Stimulated activated effector memory CD8-positive, alpha-beta T cell treated with anti-CD3 and anti-CD28 coated beads, Interleukin-12 subunit alpha, Interleukin-12 subunit beta, amount 100 ng/mL, for 72 hours (primary cell): ENCODE measurements at regions not wholly inside any gene's neighbourhood (a gene's known extent, or its start where the extent isn't known, plus 50 kb on each side); places are given as distances from the start of the nearest gene placed in this dataset.
"Not testable (repeated sequence)": the region's sequence is repeated elsewhere in the genome, so short reads cannot be mapped to it uniquely, and the experiment has no call there.

Experiments used
- ATAC-seq: fragments of 150-1000 bp; cut with Tn5 transposase; 2 replicates; pipeline ENCODE4 v1.10.0; 2021
- DNase-seq, 2 donors: peaks; one replicate each; pipeline ENCODE4 v3.0.0; 2021 to 2022; ENCODE audit warnings: low spot score in 2 of 2
- H3K27ac Mint-ChIP-seq: one replicate; pipeline ENCODE4 v1.8.0; 2022; ENCODE audit warnings: mild to moderate bottlenecking, mixed read lengths
- H3K36me3 Mint-ChIP-seq: one replicate; pipeline ENCODE4 v1.8.0; 2022; ENCODE audit warnings: mild to moderate bottlenecking, mixed read lengths
- H3K4me1 Mint-ChIP-seq: one replicate; pipeline ENCODE4 v1.8.0; 2022; ENCODE audit warnings: mixed read lengths
- H3K4me3 Mint-ChIP-seq: one replicate; pipeline ENCODE4 v1.8.0; 2022; ENCODE audit warnings: mild to moderate bottlenecking, mixed read lengths
- H3K9me3 Mint-ChIP-seq: one replicate; pipeline ENCODE4 v1.8.0; 2022; ENCODE audit warnings: mixed read lengths

DNA sequence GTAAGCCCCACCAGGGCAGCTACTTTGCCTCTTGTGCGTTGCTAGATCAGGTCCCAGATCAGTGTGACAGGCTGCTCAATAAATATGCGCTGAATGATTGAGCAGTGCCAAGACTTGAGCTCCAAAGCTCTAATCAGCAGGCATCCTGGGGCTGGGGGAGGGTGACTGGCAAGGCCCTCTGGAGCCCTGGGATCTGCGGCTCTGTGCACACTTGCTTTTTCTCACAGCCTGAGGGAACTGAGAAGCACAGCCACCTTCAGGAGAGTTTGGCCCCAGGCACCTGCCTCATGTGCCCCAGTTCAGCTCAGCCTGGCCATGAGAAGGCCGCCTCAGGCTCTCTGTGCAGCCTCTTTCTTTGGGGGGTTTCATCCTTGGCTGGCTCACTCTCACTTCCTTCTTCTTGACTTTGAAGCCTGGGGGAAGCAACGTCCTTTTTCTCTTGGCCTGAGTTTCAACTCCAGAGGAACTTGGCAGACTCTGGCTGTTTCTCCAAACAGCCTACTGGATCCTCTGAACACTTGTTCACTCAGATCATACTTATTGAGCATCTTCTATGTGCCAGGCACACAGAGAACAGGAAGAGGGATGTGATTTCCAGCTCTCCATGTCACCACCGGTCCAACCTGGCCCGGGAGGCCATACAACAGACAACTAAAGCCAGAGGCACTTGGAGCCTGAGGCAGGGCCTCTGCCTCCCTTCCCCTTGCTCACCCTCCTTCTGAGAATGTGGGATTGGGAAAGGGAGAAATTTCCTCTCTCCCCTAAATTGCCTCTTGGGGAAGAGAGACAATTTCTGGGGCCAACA lies 114.0 kb downstream of the VEGFA start:
- ATAC-seq: no peak
- Mint-ChIP-seq H3K4me3 (no peak overlapping the region), H3K4me1 (no peaks in the 10 kb centered on the region), H3K27ac (no peak overlapping the region), H3K36me3 (no peaks in the 10 kb centered on the region), H3K9me3 (no peaks in the 10 kb centered on the region)
- no peak for DNase-seq

- ATAC-seq, H3K4me1 Mint-ChIP-seq: not testable (repeated sequence)
Measured at GRCh38 chr6:43882690-43883448, 112.9 kb downstream of the VEGFA start.

GRCh38 chr6:43880236-43881137 lies 110.5 kb downstream of the VEGFA start:
- Mint-ChIP-seq H3K4me1 (no peaks in the 10 kb centered on the region), H3K9me3 (no peaks in the 10 kb centered on the region)

More at GRCh38 chr6:43882690-43883448, 112.9 kb downstream of the VEGFA start:
- H3K4me3 Mint-ChIP-seq, H3K9me3 Mint-ChIP-seq, H3K27ac Mint-ChIP-seq, H3K36me3 Mint-ChIP-seq, DNase-seq: not testable (repeated sequence)

GRCh38 chr6:43879722-43880121 lies 109.7 kb downstream of the VEGFA start:
- no peaks in the 10 kb centered on the region for H3K36me3 Mint-ChIP-seq
- DNase-seq: no peak
- H3K4me3 Mint-ChIP-seq: no peak overlapping the region
- no peaks in the 10 kb centered on the region for H3K9me3 Mint-ChIP-seq
- no peak for ATAC-seq
- H3K4me1 Mint-ChIP-seq: no peaks in the 10 kb centered on the region
- no peak overlapping the region for H3K27ac Mint-ChIP-seq

More at GRCh38 chr6:43880236-43881137, 110.5 kb downstream of the VEGFA start:
- H3K27ac Mint-ChIP-seq: no peak overlapping the region
- DNase-seq (no peak), ATAC-seq (no peak)
- no peaks in the 10 kb centered on the region for H3K36me3 Mint-ChIP-seq
- H3K4me3 Mint-ChIP-seq: no peak overlapping the region

GRCh38 chr6:43878823-43879495 lies 108.9 kb downstream of the VEGFA start:
- ATAC-seq (no peak), DNase-seq (no peak)
- Mint-ChIP-seq H3K27ac (no peak overlapping the region), H3K4me1 (no peaks in the 10 kb centered on the region), H3K36me3 (no peaks in the 10 kb centered on the region), H3K9me3 (no peaks in the 10 kb centered on the region), H3K4me3 (no peak overlapping the region)

DNA sequence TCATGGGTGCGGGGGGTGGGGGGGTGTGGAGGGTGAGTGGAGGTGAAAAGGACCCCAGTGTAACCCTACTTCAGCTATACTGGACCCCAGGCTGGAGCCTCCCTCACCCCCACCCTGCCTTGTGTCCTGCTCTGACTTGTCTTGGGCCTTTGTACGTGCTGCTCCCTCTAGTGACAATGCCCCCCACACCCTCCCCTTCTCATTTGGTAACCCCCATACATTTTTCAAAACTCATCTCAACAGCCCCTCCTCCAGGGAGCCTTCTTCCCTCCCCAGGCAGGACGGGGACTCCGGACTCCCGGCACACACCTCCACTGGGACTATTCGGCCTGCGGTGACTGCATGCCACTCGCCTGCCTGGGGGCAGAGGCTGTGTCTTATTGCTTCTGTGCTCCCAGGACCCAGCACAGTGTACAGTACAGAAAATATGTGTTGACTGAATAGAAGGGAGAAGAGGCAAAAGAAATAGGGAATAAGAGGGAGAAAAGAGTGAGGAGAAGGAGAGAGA lies 108.2 kb downstream of the VEGFA start:
- Mint-ChIP-seq H3K4me3 (no peak overlapping the region), H3K27ac (no peak overlapping the region), H3K36me3 (no peaks in the 10 kb centered on the region), H3K9me3 (no peaks in the 10 kb centered on the region), H3K4me1 (no peaks in the 10 kb centered on the region)
- ATAC-seq: no peak
- no peak for DNase-seq

GRCh38 chr6:43877463-43878126 lies 107.6 kb downstream of the VEGFA start:
- no peaks in the 10 kb centered on the region for H3K9me3 Mint-ChIP-seq
- DNase-seq: no peak
- no peaks in the 10 kb centered on the region for H3K4me1 Mint-ChIP-seq
- H3K27ac Mint-ChIP-seq: no peak overlapping the region
- no peak overlapping the region for H3K4me3 Mint-ChIP-seq
- ATAC-seq: no peak
- no peaks in the 10 kb centered on the region for H3K36me3 Mint-ChIP-seq

DNA sequence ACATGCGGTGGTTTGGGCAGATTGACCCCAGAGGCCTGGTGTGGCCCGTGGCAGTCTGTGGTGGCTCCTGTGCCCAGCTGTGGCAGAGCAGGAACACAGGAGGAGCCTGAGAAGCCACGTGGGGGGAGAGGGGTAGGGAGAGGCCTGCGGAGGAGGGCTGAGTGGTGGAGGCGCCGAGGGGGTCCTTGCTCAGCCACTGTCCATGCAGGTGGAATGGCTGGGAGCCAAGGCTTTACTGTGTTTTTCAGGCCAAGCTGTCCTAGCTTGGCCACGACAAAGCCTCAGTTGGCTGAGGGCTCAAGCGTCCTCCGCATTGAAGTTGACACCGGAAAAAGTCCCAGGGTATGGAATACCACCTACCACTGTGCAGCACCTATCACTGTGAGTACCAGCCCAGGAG lies 107.0 kb downstream of the VEGFA start:
- DNase-seq (no peak), ATAC-seq (no peak)
- no peaks in the 10 kb centered on the region for H3K4me1 Mint-ChIP-seq
- H3K27ac Mint-ChIP-seq: no peak overlapping the region
- H3K4me3 Mint-ChIP-seq: no peak overlapping the region
- H3K9me3 Mint-ChIP-seq: no peaks in the 10 kb centered on the region
- H3K36me3 Mint-ChIP-seq: no peaks in the 10 kb centered on the region

GRCh38 chr6:43876602-43877001 lies 106.6 kb downstream of the VEGFA start:
- no peaks in the 10 kb centered on the region for H3K36me3 Mint-ChIP-seq
- no peaks in the 10 kb centered on the region for H3K9me3 Mint-ChIP-seq
- DNase-seq: no peak
- ATAC-seq: no peak
- H3K4me1 Mint-ChIP-seq: no peaks in the 10 kb centered on the region
- H3K4me3 Mint-ChIP-seq: no peak overlapping the region
- no peak overlapping the region for H3K27ac Mint-ChIP-seq

DNA sequence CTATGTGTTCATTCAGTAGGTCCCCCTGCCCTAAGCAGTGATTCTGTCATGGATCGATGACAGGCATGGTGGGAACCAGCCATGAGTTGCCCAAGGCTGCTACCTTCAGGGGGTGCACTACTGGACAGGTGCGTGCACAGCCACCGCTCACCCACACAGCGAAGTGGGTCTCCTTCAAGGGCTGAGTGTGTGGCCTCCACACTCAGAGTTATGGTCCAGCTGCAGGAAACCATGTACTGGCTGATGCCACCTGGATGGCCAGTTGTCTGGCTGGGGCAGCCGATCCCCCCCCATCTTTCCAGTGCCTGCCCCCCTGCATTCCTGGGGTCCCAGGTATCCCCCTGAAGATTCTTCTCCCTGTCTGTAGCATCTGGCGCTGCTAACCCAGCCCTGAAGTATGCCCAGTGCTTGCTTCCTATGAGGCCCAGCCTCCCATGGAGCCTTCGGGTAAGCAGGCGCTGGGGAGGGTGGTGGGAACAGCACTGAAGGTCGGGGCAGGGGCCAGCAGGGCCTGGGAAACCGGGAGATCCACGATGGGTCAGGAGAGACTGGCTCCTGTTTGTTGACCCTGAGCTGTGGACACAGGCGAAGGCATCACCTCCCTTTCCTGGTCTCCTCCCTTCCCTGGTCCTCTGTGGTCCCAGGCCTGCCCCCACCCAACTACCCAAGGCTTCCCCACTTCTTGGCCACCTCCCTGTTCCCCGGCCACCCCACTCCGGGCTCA lies 106.0 kb downstream of the VEGFA start:
- H3K9me3 Mint-ChIP-seq: no peaks in the 10 kb centered on the region
- no peaks in the 10 kb centered on the region for H3K4me1 Mint-ChIP-seq
- no peak for ATAC-seq
- no peak for DNase-seq
- no peaks in the 10 kb centered on the region for H3K36me3 Mint-ChIP-seq
- no peak overlapping the region for H3K4me3 Mint-ChIP-seq
- H3K27ac Mint-ChIP-seq: no peak overlapping the region

DNA sequence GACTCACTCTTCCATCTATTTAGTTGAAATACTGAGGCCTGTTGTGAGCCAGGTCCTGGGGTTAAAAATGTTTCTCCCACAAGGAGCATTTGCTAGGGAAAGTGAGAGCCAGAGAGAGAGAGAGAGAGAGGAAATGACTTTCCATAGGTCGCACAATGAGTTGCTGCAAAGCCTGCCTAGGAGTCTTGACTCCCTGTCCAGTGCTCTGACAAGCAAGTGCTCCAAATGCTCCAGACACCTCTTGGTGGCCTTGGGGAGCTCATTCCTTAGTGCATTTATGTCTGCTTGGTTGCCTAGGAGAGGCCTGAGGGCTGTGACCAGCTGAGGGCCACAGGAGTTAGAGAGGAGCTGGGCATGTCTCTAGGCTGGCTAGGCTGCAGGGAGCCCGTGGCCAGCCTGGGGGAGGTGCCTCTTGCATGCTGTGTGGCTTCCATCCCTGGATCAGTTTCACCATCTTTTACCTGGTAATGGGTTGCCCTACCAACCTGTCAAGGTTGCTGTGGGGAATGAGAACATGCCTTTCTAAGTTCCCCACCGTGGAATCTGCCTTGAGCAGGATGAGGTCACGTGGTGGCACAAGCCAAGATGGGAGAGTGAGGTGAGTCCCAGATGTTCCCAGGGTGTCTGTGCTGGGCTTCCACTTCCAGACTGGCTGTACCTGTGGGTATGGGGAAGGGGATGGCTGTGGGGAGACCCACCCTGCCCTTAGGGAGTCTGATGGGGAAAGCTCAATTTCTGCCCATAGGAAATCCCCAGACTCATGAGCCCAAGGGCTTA lies 105.0 kb downstream of the VEGFA start:
- DNase-seq (no peak), ATAC-seq (no peak)
- no peaks in the 10 kb centered on the region for H3K4me1 Mint-ChIP-seq
- no peaks in the 10 kb centered on the region for H3K9me3 Mint-ChIP-seq
- no peaks in the 10 kb centered on the region for H3K36me3 Mint-ChIP-seq
- H3K4me3 Mint-ChIP-seq: no peak overlapping the region
- H3K27ac Mint-ChIP-seq: no peak overlapping the region

- Mint-ChIP-seq H3K4me3 (no peak overlapping the region), H3K9me3 (no peaks in the 10 kb centered on the region), H3K4me1 (no peaks in the 10 kb centered on the region)
Measured at GRCh38 chr6:43873806-43874714, 104.0 kb downstream of the VEGFA start.

More at GRCh38 chr6:43873806-43874714, 104.0 kb downstream of the VEGFA start:
- Mint-ChIP-seq H3K36me3 (no peaks in the 10 kb centered on the region), H3K27ac (no peak overlapping the region)
- DNase-seq (no peak), ATAC-seq (no peak)
